Activated naive CD8-positive, alpha-beta T cell treated with anti-CD3 and anti-CD28 coated beads, Interleukin-2, amount 10 ng/mL, durations not matched to agents 7 days and 5 days (primary cell): ENCODE measurements at regions not wholly inside any gene's neighbourhood (a gene's known extent, or its start where the extent isn't known, plus 50 kb on each side); places are given as distances from the start of the nearest gene placed in this dataset.

ENCODE experiments used
- ATAC-seq: fragments of 150-1000 bp; cut with Tn5 transposase; one replicate; pipeline ENCODE4 v1.10.0; 2021; ENCODE audit warnings: low read depth, moderate library complexity
- POLR2A ChIA-PET: fragments of 350-600 bp; sonication (Branson Sonifier 250); formaldehyde crosslinking; loops from one replicate; lab custom pipeline; 2021; ENCODE audit warnings: antibody characterized with exemption; lab: Charles Lee
- DNase-seq: peaks from one replicate; pipeline ENCODE4 v3.0.0; 2021
- H3K27ac Mint-ChIP-seq: one replicate; pipeline ENCODE4 v1.8.0; 2022; ENCODE audit warnings: mild to moderate bottlenecking, mixed read lengths
- H3K27me3 Mint-ChIP-seq: one replicate; pipeline ENCODE4 v1.8.0; 2022; ENCODE audit warnings: mild to moderate bottlenecking, moderate library complexity, mixed read lengths
- H3K36me3 Mint-ChIP-seq: one replicate; pipeline ENCODE4 v1.8.0; 2021; ENCODE audit warnings: mild to moderate bottlenecking, mixed read lengths
- H3K4me1 Mint-ChIP-seq: one replicate; pipeline ENCODE4 v1.8.0; 2021; ENCODE audit warnings: mixed read lengths
- H3K4me3 Mint-ChIP-seq: one replicate; pipeline ENCODE4 v1.8.0; 2022; ENCODE audit warnings: mild to moderate bottlenecking, moderate library complexity, mixed read lengths
- H3K9me3 Mint-ChIP-seq: one replicate; pipeline ENCODE4 v1.8.0; 2021; ENCODE audit warnings: mixed read lengths

DNA sequence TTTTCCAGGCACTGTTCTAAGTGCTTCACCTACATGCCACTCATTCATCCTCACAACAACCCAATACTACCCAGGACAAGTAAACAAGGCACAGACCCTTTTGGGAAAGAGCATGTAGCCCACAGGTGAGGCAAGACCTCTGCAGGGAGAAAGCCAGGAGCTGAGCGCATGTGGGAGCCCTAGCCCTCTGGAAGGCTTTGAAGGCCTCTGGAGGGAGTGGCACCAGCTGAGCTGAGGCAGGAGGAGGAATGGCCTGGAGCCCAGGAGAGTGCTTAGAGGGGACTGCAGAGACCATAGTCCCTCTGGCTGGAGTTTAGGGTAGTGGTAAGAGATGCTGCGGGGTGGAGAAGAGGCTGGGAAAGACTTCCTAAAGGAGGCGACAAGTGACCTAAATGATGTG is 516.5 kb downstream of the FUT8 start:
- H3K27me3 Mint-ChIP-seq = no peaks in the 10 kb centered on the region
- ATAC-seq = no peak
- peaks cover 5% of the 10 kb centered on the region for H3K9me3 Mint-ChIP-seq
- H3K36me3 Mint-ChIP-seq = peaks cover 29% of the 10 kb centered on the region
- POLR2A ChIA-PET = interaction anchor here (1.0 to 1.2 kb wide), 2 partner anchors 68 to 82 kb away, joined by 3 to 4 read pairs; no protein-coding TSS in a partner anchor
- peak overlapping the region; percentile 65 for H3K4me3 Mint-ChIP-seq
- peaks cover 54% of the 10 kb centered on the region for H3K4me1 Mint-ChIP-seq
- no peak for DNase-seq
- H3K27ac Mint-ChIP-seq = peak overlapping the region; percentile 94

DNA sequence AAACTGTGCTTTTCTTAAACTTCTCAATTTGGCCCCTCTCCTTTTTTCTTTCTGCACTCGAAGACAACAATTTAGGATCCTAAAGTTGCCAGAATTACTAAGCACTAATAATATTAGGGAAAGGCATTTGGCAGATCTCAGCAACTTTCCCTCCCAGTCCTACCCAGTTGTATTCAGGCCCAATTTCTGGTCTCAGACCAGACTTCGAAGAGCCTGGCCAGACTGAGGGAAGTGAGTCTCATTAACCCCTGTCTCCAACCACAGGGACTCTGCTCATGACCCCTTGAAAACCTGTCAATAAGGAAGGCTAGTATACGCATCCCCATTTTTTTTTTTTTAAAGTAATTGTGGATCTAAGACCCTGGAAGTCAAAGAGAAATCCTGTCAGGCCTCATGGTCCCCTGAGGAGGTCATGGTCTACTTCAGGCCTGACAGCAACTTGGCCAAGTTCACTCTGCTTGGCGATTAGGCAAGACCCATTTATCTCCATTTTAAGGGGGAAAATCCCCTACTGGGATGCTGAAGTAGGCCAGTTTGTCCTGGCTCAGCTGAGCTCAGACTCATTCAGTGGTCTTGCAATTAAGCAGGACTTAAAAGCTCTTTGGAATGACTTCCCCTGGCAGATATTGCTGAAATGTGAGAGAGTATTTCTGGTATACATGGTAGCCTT is 521.0 kb downstream of the FUT8 start:
- Mint-ChIP-seq H3K27ac (no peak overlapping the region), H3K4me3 (no peak overlapping the region), H3K4me1 (peaks cover 47% of the 10 kb centered on the region), H3K36me3 (peaks cover 35% of the 10 kb centered on the region), H3K9me3 (peaks cover 5% of the 10 kb centered on the region), H3K27me3 (no peaks in the 10 kb centered on the region)
- DNase-seq (no peak), ATAC-seq (no peak)
- POLR2A ChIA-PET = no interaction called here

DNA sequence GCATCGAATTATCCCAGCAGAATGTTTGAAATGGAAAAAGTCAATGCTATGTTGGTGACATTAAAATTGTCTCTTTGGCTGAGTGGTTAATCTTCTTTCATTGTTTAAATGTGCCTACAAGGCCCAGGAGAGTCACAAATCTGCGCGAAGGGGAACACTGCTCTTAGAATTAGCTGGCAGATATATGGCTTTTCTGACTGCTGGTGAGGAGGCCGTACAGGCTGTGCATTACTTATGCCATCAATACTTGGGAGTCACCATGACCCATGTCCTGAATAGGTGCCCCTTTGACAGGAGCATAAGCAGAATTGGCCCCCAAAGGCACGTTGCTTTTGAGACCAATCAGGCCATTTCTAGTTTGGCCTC is 521.5 kb downstream of the FUT8 start:
- peaks cover 5% of the 10 kb centered on the region for H3K9me3 Mint-ChIP-seq
- H3K27me3 Mint-ChIP-seq = no peaks in the 10 kb centered on the region
- H3K4me1 Mint-ChIP-seq = peaks cover 47% of the 10 kb centered on the region
- DNase-seq = no peak
- H3K36me3 Mint-ChIP-seq = peaks cover 38% of the 10 kb centered on the region
- ATAC-seq = no peak
- H3K27ac Mint-ChIP-seq = no peak overlapping the region
- POLR2A ChIA-PET = no interaction called here
- no peak overlapping the region for H3K4me3 Mint-ChIP-seq

DNA sequence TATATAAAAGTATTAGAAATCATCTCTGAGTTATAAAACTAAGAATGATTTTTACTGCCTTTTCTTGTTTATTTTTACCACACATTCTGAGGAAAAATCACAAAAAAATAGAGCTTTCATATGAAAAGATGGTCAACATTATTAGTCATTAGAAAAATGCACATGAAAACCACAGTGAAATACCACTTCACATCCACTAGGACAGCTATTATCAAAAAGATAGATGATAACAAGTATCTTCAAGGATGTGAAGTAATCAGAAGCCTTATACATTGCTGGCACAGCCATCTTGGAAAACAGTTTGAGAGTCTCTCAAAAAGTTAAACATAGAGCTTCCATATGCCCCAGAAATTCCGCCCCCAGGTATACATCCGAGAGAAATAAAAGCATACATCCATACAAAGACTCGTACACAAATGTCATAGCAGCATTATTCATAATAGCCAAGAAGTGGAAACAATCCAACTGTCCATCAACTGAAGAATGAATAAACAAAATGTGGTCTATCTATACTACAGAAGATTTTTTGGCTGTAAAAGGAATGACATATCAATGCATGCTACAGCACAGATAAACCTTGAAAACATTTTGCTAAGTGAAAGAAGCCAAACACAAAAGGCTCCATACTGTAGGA is 523.9 kb downstream of the FUT8 start:
- Mint-ChIP-seq H3K9me3 (peaks cover 7% of the 10 kb centered on the region), H3K27me3 (no peaks in the 10 kb centered on the region), H3K4me1 (peaks cover 48% of the 10 kb centered on the region), H3K4me3 (peak overlapping the region; percentile 66), H3K36me3 (peaks cover 41% of the 10 kb centered on the region), H3K27ac (peak overlapping the region; percentile 96)
- ATAC-seq = no peak
- POLR2A ChIA-PET = no interaction called here
- no peak for DNase-seq

DNA sequence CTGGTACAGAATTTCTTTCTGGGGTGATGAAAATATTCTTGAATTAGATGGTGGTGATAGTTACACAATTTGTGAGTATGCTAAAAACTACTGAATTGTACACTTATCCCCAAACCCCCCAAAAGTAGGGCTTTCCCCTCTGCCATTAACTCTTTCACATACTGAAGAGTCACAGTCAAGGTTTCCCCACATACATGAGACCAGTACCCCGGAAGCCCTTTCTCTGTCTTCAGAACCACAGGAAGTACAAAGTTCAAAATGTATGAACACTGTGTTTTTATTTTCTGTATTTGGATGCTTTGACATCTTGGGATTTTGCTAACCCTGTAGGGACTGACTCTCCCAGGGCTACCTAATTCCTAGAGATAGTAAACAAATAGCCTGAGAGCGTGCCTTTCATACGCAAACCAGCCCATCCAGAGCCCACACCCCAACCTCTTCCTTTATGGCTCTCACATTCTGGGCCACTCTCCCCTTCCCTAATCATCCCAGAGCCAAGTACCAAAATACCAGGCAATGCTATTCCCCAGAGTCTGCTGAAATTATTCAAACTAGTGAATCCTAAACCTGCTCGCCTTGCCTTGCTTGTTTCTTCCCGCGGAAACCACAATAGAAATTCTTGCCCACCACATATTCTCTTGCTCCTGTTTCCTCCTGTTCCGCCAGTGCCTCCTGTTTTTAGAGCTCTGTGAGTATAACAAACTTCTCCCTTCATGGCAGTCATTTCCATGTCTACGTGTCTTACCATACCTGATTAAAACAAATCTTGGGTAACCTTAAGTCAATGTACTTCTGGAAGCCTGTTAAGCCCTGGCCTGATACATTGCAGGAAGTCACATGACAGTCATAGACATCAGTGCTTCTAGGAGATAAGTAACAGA is 524.8 kb downstream of the FUT8 start:
- peaks cover 48% of the 10 kb centered on the region for H3K4me1 Mint-ChIP-seq
- H3K27ac Mint-ChIP-seq = peak overlapping the region; percentile 96
- peaks cover 34% of the 10 kb centered on the region for H3K36me3 Mint-ChIP-seq
- H3K4me3 Mint-ChIP-seq = peak overlapping the region; percentile 66
- ATAC-seq (peak; percentile 72), DNase-seq (no peak)
- POLR2A ChIA-PET = interaction anchor here (0.6 to 1.3 kb wide), 2 partner anchors 10 to 12 kb away, joined by 3 to 4 read pairs; no protein-coding TSS in a partner anchor
- H3K9me3 Mint-ChIP-seq = peaks cover 7% of the 10 kb centered on the region
- H3K27me3 Mint-ChIP-seq = no peaks in the 10 kb centered on the region

DNA sequence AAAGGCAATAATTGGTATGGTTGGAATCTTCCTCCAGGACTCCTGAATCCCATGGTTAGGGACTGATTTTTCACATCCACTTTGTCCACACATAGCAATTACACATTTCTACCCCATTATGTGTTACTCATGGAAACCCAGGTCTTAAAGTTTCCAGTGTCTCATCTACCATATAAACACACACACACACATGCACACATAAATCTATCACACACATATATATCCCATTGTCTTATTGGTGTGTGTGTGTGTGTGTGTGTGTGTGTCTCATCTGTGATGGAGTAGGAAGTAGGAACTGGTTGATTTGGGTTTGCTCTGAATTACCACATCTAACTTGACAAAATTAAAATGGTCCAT is 525.4 kb downstream of the FUT8 start:
- POLR2A ChIA-PET = interaction anchor here (1.3 kb wide), 1 partner anchor 10 kb away, joined by 3 read pairs; no protein-coding TSS in a partner anchor
- peak overlapping the region; percentile 96 for H3K27ac Mint-ChIP-seq
- peaks cover 32% of the 10 kb centered on the region for H3K36me3 Mint-ChIP-seq
- no peaks in the 10 kb centered on the region for H3K27me3 Mint-ChIP-seq
- peaks cover 4% of the 10 kb centered on the region for H3K9me3 Mint-ChIP-seq
- ATAC-seq (peak; percentile 21), DNase-seq (no peak)
- peak overlapping the region; percentile 66 for H3K4me3 Mint-ChIP-seq
- peaks cover 45% of the 10 kb centered on the region for H3K4me1 Mint-ChIP-seq

DNA sequence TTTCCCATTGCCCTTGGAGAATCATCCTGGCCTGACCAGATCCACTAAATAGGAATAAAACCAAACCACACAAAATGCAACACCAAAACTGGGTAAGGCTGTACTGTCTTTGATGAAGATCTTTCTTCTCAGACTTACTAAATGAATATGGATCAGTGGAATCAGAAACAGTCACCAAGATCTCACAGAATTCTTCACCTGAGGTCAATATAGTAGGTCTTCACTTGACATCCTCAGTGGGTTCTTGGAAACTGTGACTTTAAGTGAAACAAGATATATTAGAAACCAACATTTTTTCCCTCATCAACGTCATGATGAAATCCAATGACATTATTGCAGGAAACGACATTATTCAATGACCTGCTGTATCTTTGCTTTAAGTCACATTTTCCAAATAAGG is 526.2 kb downstream of the FUT8 start:
- Mint-ChIP-seq H3K9me3 (peaks cover 4% of the 10 kb centered on the region), H3K4me1 (peaks cover 52% of the 10 kb centered on the region), H3K27ac (peak overlapping the region; percentile 96), H3K27me3 (no peaks in the 10 kb centered on the region), H3K4me3 (peak overlapping the region; percentile 14), H3K36me3 (peaks cover 26% of the 10 kb centered on the region)
- POLR2A ChIA-PET = no interaction called here
- ATAC-seq (no peak), DNase-seq (no peak)

DNA sequence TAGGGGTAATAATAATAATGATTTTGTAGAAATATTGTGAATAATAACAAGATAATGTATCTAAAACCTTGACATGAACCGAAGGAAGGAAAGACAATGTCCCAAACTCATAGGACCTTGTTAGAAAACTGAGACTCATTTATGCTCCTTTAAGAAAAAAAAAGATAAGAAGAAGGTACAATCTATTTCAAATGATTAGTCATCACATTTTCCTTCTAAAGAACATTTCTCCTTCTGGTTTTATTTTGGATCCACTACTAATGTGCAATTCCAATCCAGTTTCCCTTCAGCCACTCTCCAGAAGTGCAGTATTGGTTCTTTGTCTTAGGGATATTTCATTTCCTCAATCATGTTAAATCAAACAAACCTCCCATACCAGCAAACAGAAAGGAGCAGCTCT is 526.7 kb downstream of the FUT8 start:
- no peak overlapping the region for H3K27ac Mint-ChIP-seq

DNA sequence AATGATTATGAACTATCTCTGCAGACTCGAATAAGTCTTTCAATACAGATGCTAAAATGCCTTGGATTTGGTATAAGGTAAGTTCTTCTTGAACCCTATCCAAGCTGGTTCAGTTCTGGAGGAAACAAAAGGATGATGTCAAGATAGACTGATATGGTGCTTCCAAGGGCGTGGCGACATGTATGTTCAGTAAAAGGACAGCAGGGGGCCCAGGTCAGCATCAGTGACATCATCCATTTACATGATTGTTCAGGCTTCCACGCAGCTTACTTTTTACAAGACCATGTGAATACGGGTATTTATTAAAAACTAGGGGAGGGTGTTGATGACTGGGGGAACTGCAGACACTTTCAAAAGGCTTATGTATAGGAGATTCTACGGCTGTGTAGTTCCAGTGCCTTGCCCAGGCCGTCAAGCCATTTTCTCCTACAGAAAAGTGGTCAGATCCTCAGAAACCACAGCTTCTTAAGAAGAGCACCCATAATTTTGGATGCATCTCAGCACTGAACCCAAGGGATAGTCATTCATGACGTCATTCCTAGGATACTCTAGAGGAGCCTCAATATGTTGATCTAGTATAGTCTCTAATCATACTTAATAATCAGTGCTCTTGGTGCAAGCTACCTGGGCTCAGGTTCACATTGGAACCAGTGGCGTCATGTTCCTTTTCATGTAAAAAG is 527.7 kb downstream of the FUT8 start:
- no peak overlapping the region for H3K27ac Mint-ChIP-seq
- no peak overlapping the region for H3K4me3 Mint-ChIP-seq
- H3K27me3 Mint-ChIP-seq = no peaks in the 10 kb centered on the region
- DNase-seq (no peak), ATAC-seq (peak; percentile 27)
- H3K9me3 Mint-ChIP-seq = peaks cover 4% of the 10 kb centered on the region
- POLR2A ChIA-PET = interaction anchor here (0.6 to 1.4 kb wide), 2 partner anchors 12 to 17 kb away, joined by 3 to 4 read pairs; no protein-coding TSS in a partner anchor
- peaks cover 53% of the 10 kb centered on the region for H3K4me1 Mint-ChIP-seq
- peaks cover 15% of the 10 kb centered on the region for H3K36me3 Mint-ChIP-seq

More for the DNA sequence above, 526.7 kb downstream of the FUT8 start:
- POLR2A ChIA-PET = interaction anchor here (1.4 kb wide), 1 partner anchor 11 kb away, joined by 4 read pairs; no protein-coding TSS in a partner anchor
- peaks cover 4% of the 10 kb centered on the region for H3K9me3 Mint-ChIP-seq
- peaks cover 55% of the 10 kb centered on the region for H3K4me1 Mint-ChIP-seq
- H3K4me3 Mint-ChIP-seq = no peak overlapping the region
- no peak for DNase-seq
- no peaks in the 10 kb centered on the region for H3K27me3 Mint-ChIP-seq
- H3K36me3 Mint-ChIP-seq = peaks cover 23% of the 10 kb centered on the region
- ATAC-seq = no peak

DNA sequence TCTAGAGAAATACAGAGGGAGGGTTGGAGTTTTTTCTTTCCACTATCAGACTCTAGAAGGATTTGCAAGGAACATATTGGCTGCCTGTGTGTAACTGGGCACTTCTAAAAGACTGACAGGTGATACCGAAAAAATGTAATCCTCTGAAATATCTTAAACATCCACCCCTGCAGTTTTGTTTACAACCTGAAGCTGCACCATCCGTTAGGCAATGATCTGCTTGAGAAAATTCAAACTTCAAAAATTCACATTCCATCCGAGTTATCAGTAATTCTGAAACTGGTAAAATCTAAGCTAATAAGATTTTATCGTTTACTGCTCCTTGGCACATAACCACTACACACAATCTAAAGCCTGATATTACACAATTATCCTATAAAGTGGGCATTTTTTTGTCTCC is 528.6 kb downstream of the FUT8 start:
- peaks cover 4% of the 10 kb centered on the region for H3K9me3 Mint-ChIP-seq
- DNase-seq (no peak), ATAC-seq (no peak)
- H3K27ac Mint-ChIP-seq = no peak overlapping the region
- peaks cover 58% of the 10 kb centered on the region for H3K4me1 Mint-ChIP-seq
- POLR2A ChIA-PET = interaction anchor here (1.6 to 2.3 kb wide), 2 partner anchors 14 to 80 kb away, joined by 6 to 7 read pairs; no protein-coding TSS in a partner anchor
- H3K36me3 Mint-ChIP-seq = peaks cover 15% of the 10 kb centered on the region
- H3K27me3 Mint-ChIP-seq = no peaks in the 10 kb centered on the region
- no peak overlapping the region for H3K4me3 Mint-ChIP-seq

DNA sequence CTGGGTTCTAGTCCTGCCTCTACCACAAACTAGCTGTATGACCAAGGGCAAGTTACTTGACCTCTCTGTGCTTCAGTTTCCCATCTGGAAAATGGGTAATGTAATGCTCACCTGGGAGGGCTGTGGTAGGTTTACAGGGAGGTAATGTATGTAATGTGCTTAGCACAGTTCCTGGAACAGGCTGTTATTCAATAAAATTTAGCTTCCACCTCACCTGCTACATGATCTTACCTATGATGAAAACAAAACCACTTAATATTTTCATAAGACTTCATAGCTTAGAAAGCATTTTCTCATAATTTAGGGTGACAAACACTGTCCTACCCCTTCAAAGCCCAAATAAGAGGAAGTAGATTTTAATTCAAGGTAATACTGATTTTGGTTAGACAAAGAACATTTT is 530.6 kb downstream of the FUT8 start:
- ATAC-seq (no peak), DNase-seq (no peak)
- H3K27me3 Mint-ChIP-seq = no peaks in the 10 kb centered on the region
- no peak overlapping the region for H3K4me3 Mint-ChIP-seq
- H3K4me1 Mint-ChIP-seq = peaks cover 46% of the 10 kb centered on the region
- POLR2A ChIA-PET = interaction anchor here (1.4 to 2.3 kb wide), 2 partner anchors 15 to 82 kb away, joined by 5 to 6 read pairs; no protein-coding TSS in a partner anchor
- H3K9me3 Mint-ChIP-seq = peaks cover 1% of the 10 kb centered on the region
- no peak overlapping the region for H3K27ac Mint-ChIP-seq
- peaks cover 14% of the 10 kb centered on the region for H3K36me3 Mint-ChIP-seq

DNA sequence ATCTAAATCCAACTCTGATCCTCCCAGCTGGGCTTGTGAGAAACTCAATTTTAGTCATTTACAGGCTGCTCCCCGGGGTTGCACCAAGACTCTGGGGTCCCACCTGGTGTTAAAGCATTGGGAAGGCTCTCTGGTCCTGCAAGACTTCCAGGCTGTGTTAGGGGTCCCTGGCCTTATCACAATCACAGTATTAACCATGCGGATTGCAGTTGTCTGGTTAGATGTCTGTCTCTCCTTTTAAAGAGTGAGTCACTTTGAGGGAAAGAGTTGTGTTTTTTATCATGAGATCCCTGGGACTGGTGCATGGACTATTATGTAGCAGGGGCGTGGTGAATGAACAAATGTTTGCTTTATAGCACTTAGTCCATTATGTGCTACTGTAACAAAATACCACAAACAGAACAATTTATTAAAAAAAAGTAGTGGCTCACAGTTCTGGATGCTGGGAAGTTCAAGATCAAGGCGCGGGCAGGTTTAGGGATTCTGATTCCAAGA is 531.4 kb downstream of the FUT8 start:
- ATAC-seq (no peak), DNase-seq (no peak)
- Mint-ChIP-seq H3K4me1 (peaks cover 43% of the 10 kb centered on the region), H3K27ac (no peak overlapping the region), H3K9me3 (peaks cover 1% of the 10 kb centered on the region), H3K36me3 (peaks cover 12% of the 10 kb centered on the region), H3K4me3 (no peak overlapping the region), H3K27me3 (no peaks in the 10 kb centered on the region)
- POLR2A ChIA-PET = interaction anchor here (1.4 kb wide), 1 partner anchor 16 kb away, joined by 5 read pairs; no protein-coding TSS in a partner anchor
